ENCODE measurements at regions not wholly inside any gene's neighbourhood (a gene's known extent, or its start where the extent isn't known, plus 50 kb on each side); places are given as distances from the start of the nearest gene placed in this dataset.

DNA sequence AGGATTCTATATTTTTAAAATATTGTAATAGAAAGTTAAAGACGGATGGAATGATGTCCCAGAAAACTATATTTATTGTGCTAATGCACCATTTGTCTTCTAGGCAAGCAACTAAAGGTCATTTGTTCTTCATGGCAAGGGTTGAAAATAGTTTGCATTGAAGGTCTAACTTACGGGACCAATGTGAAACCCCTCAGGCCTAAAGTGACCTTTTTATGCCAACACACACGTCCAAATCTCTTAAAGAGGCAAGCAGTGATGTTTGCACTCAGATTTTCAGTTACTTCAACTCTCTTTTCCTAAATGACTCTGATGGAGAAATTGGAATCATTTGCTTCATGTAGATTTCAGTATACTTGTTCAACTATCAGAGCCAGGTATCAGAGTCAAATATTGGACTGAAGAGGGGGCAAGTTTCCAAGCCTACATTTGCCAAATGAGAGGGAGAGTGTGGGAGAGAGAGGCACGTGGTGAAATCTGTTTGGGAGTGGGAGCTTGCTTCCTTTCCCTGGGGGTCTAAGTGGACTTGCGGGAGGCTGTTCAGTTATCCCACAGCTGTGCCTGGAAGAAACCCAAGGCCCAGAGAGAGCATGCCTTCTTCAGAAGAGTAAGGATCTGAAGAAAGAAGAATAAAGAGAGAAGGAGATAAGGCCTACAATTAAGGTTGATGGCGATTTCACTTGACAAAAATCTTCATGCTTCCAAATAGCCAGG, 459.8 kb downstream of the BCAT1 start:
- no peak overlapping the region for H3K4me3 Mint-ChIP-seq (ENCODE audit: low read depth)
- no peak overlapping the region for H3K27ac Mint-ChIP-seq
- DNase-seq (ENCODE audit: low spot score, unreplicated experiment) = no peak
- no peaks in the 10 kb centered on the region for H3K36me3 Mint-ChIP-seq (ENCODE audit: insufficient read depth)
- peaks cover 8% of the 10 kb centered on the region for H3K4me1 Mint-ChIP-seq (ENCODE audit: low read depth)
- no peaks in the 10 kb centered on the region for H3K27me3 Mint-ChIP-seq
- no peaks in the 10 kb centered on the region for H3K9me3 Mint-ChIP-seq (ENCODE audit: low read depth)
- TF ChIP-seq, protein P1, sequence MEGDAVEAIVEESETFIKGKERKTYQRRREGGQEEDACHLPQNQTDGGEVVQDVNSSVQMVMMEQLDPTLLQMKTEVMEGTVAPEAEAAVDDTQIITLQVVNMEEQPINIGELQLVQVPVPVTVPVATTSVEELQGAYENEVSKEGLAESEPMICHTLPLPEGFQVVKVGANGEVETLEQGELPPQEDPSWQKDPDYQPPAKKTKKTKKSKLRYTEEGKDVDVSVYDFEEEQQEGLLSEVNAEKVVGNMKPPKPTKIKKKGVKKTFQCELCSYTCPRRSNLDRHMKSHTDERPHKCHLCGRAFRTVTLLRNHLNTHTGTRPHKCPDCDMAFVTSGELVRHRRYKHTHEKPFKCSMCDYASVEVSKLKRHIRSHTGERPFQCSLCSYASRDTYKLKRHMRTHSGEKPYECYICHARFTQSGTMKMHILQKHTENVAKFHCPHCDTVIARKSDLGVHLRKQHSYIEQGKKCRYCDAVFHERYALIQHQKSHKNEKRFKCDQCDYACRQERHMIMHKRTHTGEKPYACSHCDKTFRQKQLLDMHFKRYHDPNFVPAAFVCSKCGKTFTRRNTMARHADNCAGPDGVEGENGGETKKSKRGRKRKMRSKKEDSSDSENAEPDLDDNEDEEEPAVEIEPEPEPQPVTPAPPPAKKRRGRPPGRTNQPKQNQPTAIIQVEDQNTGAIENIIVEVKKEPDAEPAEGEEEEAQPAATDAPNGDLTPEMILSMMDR (IDR thresholded peaks at IDR 0.05; ENCODE audit: unreplicated experiment) = no peak

DNA sequence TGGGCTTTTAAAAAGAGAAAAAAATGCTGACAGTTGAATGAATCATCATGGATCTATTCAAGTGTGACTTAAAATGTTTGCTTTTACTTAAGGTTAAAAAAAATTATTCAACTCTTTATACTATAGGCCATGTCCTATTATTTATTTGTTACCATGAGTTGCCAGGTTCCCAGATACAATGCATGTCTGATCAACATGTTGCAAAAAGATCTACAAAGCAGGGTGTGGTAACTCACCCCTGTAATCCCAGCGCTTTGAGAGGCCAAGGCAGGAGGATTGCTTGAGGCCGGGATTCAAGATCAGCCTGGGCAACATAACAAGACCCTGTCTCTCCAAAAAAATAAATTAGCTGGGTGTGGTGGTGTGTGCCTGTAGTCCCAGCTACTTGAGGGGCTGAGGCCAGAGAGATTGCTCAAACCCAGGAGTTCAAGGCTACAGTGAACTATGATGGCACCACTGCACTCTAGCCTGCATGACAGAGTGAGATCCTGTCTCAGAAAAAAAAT, 460.8 kb downstream of the BCAT1 start:
- H3K9me3 Mint-ChIP-seq (ENCODE audit: low read depth) = no peaks in the 10 kb centered on the region
- TF ChIP-seq, protein P1 (IDR thresholded peaks at IDR 0.05; ENCODE audit: unreplicated experiment) = no peak
- H3K4me1 Mint-ChIP-seq (ENCODE audit: low read depth) = peaks cover 9% of the 10 kb centered on the region
- no peak for DNase-seq (ENCODE audit: low spot score, unreplicated experiment)
- no peaks in the 10 kb centered on the region for H3K27me3 Mint-ChIP-seq
- H3K4me3 Mint-ChIP-seq (ENCODE audit: low read depth) = no peak overlapping the region
- H3K36me3 Mint-ChIP-seq (ENCODE audit: insufficient read depth) = no peaks in the 10 kb centered on the region
- H3K27ac Mint-ChIP-seq = no peak overlapping the region

DNA sequence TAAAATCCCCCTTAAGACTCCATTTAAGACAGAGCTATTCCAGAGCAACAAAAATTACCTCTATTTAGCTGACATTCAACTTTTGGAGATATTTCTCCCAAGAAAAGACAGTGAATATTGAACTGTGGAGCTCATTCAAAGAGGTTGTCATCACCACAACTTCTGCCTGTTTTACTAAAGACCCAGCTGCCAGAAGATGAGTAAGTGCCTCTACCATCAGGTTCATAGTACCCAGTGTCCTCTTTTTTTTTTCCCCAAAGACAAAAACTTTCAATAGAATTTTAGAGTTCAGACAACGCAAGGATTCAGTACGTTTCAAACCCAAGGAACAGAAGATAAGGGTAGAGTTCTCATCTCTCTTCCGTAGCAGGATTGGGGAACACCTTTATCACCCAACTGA, 461.3 kb downstream of the BCAT1 start:
- no peaks in the 10 kb centered on the region for H3K27me3 Mint-ChIP-seq
- no peak overlapping the region for H3K27ac Mint-ChIP-seq
- TF ChIP-seq, protein P1 (IDR thresholded peaks at IDR 0.05; ENCODE audit: unreplicated experiment) = no peak
- H3K4me1 Mint-ChIP-seq (ENCODE audit: low read depth) = peaks cover 9% of the 10 kb centered on the region
- no peak overlapping the region for H3K4me3 Mint-ChIP-seq (ENCODE audit: low read depth)
- no peaks in the 10 kb centered on the region for H3K9me3 Mint-ChIP-seq (ENCODE audit: low read depth)
- DNase-seq (ENCODE audit: low spot score, unreplicated experiment) = no peak
- no peaks in the 10 kb centered on the region for H3K36me3 Mint-ChIP-seq (ENCODE audit: insufficient read depth)

DNA sequence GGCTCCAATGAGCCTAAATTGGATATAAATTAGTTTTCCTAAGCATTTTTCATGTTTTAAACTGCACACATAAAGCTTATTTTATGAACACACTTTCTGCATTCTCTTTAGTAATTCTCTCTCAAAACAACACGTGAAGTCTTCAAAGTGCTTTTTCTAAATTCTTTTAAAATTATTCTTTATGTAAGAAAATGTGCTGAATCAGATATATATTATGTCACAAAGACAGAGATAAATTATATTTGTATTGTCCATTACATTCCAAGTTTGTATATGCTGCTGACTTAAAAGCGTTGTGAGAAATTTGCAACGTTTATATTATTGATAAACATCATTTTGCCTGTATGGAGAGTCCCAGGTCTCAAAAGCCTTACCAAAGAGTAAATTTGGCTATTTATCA, 465.2 kb downstream of the BCAT1 start:
- H3K27ac Mint-ChIP-seq = no peak overlapping the region

DNA sequence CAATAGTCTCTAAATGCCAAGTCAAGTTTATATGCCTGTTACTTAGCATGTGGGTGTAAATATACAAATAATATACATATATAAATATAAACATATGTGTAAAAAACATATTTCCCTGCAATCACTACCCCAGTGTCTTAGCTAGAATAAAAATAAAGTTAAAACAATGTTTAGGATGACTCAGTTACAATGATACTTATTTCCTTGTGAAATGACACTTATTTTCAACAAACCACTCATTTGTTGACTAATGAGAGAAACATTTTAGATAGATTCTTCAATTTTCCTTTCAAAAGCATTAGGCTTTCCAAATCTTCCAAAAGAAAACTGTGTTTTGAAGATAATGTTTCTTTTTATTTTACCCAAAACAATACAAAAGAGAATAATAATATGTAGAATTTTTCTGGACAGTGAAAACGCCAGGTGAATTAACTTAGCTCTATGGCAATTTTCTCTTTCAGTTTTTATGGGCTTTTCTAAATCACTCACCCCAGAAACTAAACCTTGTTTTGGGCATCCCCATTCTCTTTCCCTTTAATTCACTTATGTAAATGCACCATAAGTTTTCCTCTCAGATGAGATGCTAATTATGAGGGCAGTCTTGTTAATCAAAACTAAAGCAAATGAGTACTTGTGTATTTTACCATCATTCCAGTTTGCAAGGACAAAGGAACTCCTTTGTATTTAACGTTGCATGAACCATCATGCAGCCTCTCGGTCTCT, 465.9 kb downstream of the BCAT1 start:
- Mint-ChIP-seq H3K4me1 (ENCODE audit: low read depth) (peaks cover 13% of the 10 kb centered on the region), H3K27ac (no peak overlapping the region), H3K27me3 (no peaks in the 10 kb centered on the region), H3K36me3 (ENCODE audit: insufficient read depth) (no peaks in the 10 kb centered on the region), H3K4me3 (ENCODE audit: low read depth) (no peak overlapping the region), H3K9me3 (ENCODE audit: low read depth) (no peaks in the 10 kb centered on the region)
- DNase-seq (ENCODE audit: low spot score, unreplicated experiment) = no peak
- TF ChIP-seq, protein P1 (IDR thresholded peaks at IDR 0.05; ENCODE audit: unreplicated experiment) = no peak

More for the DNA sequence above, 465.2 kb downstream of the BCAT1 start:
- peaks cover 13% of the 10 kb centered on the region for H3K4me1 Mint-ChIP-seq (ENCODE audit: low read depth)
- no peaks in the 10 kb centered on the region for H3K27me3 Mint-ChIP-seq
- DNase-seq (ENCODE audit: low spot score, unreplicated experiment) = no peak
- TF ChIP-seq, protein P1 (IDR thresholded peaks at IDR 0.05; ENCODE audit: unreplicated experiment) = no peak
- no peaks in the 10 kb centered on the region for H3K36me3 Mint-ChIP-seq (ENCODE audit: insufficient read depth)
- no peak overlapping the region for H3K4me3 Mint-ChIP-seq (ENCODE audit: low read depth)
- no peaks in the 10 kb centered on the region for H3K9me3 Mint-ChIP-seq (ENCODE audit: low read depth)
